ENCODE measurements at regions not wholly inside any gene's neighbourhood (a gene's known extent, or its start where the extent isn't known, plus 50 kb on each side); places are given as distances from the start of the nearest gene placed in this dataset.

GRCh38 chr10:130998046-130998435 lies 313.5 kb downstream of the TCERG1L start:
- DNase-seq (ENCODE audit: low spot score): no peak
- TF ChIP-seq CTCF (IDR thresholded peaks at IDR 0.05; ENCODE audit: extremely low read depth, missing control alignments): no peak

GRCh38 chr10:130998642-130999041 lies 312.9 kb downstream of the TCERG1L start:
- no peak for DNase-seq (ENCODE audit: low spot score)
- TF ChIP-seq CTCF (IDR thresholded peaks at IDR 0.05; ENCODE audit: extremely low read depth, missing control alignments): no peak

- DNase-seq (ENCODE audit: low spot score): no peak
- TF ChIP-seq CTCF (IDR thresholded peaks at IDR 0.05; ENCODE audit: extremely low read depth, missing control alignments): no peak
Measured at GRCh38 chr10:130999376-131000202, 311.9 kb downstream of the TCERG1L start.

- no peak for DNase-seq (ENCODE audit: low spot score)
- TF ChIP-seq CTCF (IDR thresholded peaks at IDR 0.05; ENCODE audit: extremely low read depth, missing control alignments): no peak
Measured at GRCh38 chr10:131000244-131000643, 311.3 kb downstream of the TCERG1L start.

- no peak for DNase-seq (ENCODE audit: low spot score)
- no peak for TF ChIP-seq CTCF (IDR thresholded peaks at IDR 0.05; ENCODE audit: extremely low read depth, missing control alignments)
Measured at GRCh38 chr10:131000743-131001142, 310.8 kb downstream of the TCERG1L start.

GRCh38 chr10:131001438-131001837 lies 310.1 kb downstream of the TCERG1L start:
- no peak for TF ChIP-seq CTCF (IDR thresholded peaks at IDR 0.05; ENCODE audit: extremely low read depth, missing control alignments)
- DNase-seq (ENCODE audit: low spot score): no peak

- TF ChIP-seq CTCF (IDR thresholded peaks at IDR 0.05; ENCODE audit: extremely low read depth, missing control alignments): no peak
- DNase-seq (ENCODE audit: low spot score): no peak
Measured at GRCh38 chr10:131002031-131002861, 309.3 kb downstream of the TCERG1L start.
